ENCODE measurements at regions not wholly inside any gene's neighbourhood (a gene's known extent, or its start where the extent isn't known, plus 50 kb on each side); places are given as distances from the start of the nearest gene placed in this dataset.
"Not testable (repeated sequence)": the region's sequence is repeated elsewhere in the genome, so short reads cannot be mapped to it uniquely, and the experiment has no call there.

DNA sequence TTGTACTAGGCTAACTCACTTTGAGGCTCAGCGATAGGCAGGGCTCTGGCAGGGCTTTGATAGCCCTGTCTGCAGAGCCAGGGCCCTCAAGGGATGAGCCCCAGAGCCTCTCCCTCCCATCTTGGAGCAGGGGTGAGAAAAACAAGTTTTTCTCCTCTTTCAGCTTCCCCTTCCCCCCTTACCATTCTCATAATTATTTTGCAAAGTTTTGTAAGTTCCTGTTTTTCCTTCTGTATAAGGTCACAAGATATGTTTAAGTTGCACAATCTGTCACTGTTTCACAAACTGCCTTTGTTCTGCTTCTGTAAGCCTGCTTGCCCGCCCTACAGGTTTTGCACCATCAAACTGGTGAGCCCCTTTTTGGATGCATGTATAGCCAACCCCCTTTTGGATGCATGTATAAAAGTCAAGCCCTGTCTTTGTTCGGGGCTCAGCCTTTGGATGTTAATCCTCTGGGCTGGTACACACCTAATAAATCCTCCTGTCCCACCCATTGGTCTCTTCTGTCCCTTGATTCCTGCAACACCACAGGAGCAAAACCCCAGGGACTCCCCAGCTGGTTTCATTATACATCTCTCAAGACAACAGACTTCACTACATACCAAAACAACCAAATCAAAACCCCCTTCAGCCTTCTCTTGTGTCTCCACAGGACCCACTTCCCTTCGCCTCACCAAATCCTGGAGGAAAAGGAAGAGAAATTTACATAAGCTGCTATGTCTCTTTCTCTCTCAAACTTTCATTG lies 52.5 kb upstream of the RESF1 start:
- no peak for DNase-seq

DNA sequence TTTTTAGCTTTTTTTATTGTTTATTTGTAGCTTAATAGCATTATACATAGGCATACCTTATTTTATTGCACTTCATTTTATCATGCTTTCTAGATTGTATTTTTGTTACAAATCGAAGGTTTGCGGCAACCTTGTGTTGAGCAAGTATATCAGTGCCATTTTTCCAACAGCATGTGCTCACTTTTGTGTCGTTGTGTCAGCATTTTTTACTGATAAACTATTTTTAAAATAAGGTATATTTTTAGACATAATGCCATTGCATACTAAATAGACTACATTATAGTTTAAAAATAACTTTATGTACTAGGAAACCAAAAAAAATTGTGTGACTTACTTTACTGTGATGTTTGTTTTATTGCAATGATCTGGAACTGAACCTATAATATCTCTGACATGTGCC lies 56.2 kb upstream of the RESF1 start:
- DNase-seq: no peak

DNA sequence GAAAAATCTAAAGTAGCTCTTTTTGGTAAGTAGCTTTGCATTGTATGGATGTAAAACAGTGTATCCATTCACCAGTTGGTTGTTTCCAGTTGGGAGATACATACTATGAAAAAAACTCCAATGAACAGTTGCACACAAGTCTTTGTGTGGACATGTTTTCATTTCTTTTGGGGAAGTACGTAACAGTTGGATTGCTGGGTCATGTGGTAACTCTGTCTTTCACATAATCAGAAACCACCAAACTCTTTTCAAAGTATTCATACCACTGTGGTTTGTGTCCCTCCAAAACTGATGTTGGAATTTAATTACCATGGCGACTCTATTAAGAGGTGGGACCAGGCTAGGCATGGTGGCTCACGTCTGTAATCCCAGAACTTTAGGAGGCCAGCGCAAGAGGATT lies 58.9 kb upstream of the RESF1 start:
- DNase-seq: no peak

DNA sequence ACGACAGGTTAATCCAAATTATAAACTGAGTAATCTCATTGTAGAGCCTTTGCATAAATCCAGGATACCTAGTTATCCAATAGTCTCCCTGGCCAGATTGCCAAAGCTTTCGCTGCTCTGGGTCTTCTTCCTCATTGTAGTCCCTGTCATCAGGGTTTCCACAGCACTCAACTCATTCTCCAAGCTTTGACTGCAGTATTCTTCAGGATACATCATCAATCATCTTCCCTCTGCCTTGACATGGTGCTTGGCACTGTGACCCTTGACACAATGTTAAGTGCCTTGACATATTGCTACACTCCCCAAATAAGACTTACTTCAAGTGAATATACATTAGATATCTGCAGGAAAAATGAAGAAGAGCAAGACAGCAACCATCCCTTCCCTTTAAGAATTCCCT lies 60.1 kb upstream of the RESF1 start:
- DNase-seq: no peak

DNA sequence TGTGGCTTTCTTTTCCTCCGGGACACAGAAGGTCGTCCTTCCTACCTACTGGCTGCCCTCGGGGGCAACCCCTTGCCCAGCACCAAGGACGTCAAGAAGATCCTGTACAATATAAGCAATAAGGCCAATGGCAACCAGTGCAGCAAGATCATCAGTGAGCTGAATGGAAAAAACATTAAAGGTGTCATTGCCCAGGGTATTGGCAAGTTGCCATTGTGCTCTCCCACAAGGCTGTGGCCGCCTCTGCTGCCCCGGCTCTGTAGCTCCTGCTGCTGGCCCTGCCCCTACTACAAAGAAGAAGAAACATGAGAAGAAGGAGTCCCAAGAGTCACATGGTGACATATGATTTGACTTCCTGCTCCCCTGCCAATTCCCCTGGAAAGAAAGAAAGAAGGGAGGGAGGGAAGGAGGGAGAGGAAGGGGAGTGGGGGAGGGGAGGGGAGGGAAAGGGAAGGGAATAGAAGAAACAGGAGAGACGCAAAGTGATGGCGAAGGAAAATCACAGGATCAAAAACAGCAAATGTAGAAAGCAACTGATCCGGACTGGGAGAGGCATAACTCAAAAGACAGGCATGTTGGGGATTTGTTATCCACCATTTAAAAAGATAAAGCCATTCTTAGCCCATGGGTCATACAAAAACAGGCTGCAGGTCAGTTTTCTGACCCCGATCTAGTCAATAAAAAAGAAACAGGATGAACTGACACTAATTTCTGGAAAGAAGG lies 61.3 kb upstream of the RESF1 start:
- DNase-seq: no peak

DNA sequence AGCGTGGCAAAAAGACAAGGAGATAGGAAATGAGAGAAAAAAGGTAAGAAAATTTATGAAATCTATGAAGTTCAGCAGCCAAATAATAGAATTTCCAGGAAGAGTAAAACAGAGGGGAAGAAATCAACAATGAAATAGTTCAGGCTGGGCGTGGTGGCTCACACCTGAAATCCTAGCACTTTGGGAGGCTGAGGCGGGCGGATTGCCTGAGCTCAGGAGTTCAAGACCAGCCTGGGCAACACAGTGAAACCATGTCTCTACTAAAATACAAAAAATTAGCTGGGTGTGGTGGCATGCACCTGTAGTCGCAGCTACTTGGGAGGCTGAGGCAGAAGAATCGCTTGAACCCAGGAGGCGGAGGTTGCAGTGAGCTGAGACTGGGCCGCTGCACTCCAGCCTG lies 62.1 kb upstream of the RESF1 start:
- DNase-seq: not testable (repeated sequence)

DNA sequence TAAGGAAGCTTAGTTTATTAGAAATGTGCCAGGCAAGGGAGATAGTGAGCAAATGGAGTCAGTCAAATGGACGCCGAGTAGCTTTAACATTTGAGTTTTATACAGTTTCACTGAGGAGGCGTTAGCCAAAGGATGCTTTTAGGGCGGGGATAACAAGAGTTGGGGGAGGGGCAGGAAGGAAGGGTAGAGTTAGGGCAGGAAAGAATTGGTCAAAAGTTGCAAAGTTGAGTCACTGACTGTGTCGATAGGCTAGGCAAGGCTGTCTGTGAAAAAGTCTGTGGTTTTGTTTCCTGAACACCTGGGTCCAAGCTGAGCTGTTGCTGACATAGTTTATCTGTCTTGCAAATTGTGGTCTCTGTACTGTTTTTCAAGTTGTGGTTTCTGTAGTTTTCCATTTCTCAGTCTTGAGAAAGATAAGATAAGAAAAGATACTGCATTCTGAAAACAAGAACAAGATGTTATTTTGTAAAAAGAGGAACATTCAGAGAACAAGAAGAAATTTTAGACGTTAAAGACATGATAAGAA lies 62.6 kb upstream of the RESF1 start:
- no peak for DNase-seq

DNA sequence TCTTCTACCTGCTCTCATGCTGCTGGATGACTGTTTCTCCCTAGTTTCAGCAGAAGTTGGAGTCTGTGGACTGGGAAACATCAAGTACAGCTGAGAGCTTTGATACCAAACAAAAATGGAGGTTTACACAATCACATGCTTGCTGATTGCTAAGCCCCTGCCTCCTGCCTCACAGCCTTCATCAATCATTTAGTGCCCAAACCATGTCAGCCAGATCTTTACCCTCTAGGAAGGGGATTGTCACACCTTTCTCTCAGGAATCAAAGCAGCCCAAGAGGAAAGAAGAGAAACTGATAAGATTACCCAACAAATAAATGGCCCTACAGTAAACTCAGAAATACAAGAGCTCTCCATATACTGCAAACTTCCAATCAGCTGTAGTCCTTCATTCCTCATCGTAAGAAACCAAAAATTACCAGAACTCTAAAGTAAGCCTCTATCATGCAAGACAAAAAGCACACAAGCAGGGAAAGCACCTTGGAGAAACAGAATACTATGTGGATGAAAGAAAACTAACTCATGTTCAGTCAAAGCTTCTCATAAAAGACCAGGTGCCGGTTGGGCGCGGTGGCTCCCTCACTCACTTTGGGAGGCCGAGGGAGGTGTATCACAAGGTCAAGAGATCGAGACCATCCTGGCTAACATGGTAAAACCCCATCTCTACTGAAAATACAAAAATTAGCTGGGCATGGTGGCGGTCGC lies 63.6 kb upstream of the RESF1 start:
- no peak for DNase-seq

DNA sequence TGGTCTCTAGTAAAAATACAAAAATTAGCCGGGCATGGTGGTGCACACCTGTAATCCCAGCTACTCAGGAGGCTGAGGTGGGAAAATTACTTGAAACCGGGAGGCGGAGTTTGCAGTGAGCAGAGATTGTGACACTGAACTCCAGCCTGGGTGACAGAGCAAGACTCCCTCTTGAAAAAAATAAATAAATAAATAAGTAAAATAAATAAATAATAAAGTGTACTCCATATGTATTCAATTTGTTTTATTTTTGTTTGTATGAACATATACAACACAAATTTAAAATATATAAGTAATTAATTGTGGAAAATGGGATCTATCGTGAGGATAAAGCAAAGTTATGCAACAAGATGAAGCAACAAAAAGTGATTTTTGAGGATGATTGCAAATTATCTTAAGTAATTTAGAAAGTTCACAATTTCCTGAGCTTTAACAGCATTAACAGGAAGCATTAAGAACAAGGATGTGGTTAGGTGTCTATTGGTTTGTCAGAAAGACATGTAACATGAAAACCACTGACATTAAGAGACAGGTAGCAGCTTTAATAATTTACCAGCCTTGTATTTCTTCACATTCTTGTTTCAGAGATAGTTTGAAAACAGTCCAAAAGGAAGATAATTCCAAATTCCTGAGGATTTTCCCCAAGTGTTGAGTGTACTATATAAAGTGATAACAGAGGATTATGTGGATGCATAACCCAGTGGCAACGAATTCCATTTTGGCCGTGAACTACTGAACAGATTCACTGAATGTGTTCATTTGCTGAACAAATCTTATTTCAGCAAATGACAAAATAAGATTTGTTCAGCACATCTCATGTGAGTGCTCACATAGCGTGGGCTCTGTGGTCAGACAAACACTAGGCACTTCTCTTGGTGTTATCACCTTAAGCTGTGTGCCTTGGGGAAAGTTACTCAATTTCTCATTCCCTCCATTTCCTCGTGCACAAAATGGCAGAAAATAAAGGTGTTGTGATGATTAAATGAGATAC lies 68.6 kb upstream of the RESF1 start:
- no peak for DNase-seq

DNA sequence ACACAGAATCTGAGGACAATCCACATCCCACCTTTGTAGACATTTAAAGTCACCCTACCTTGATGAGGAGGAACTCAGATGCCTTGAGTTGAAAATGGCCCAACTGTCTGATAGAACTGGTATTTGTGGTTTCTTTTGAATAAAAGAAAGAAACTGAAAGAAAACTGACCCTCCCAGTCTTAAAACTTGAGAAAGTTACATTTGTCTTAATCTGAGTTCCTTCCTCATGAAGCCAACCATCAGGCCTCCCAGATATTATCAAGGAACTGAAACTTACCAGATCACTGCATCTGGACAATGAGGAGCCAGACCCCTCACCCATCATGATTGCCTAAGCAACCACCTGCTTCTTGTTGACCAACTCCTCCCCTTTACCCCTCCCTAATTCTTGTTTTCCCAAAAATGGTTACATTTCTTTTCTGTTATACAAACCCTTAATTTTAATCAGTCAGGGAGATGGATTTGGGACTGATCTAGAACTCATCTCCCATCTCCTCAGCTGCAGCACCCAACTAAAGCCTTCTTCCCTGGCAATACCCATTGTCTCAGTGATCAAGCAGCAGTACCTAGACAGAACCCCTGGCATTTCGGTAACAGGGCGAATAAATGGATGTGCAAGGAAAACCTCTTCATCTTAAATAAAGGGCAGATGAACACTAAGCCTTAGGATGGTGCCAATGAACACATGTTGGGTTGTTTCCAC lies 72.0 kb upstream of the RESF1 start:
- no peak for DNase-seq

DNA sequence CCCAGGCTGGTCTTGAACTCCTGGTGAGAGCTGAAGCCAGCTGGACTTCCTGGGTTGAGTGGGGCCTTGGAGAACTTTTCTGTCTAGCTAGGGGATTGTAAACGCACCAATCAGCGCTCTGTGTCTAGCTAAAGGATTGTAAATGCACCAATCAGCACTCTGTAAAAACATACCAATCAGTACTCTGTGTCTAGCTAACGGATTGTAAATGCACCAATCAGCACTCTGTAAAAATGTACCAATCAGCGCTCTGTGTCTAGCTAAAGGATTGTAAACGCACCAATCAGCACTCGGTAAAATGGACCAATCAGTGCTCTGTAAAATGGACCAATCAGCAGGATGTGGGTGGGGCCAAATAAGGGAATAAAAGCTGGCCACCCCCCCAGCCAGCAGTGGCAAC lies 76.5 kb upstream of the RESF1 start:
- not testable (repeated sequence) for DNase-seq

DNA sequence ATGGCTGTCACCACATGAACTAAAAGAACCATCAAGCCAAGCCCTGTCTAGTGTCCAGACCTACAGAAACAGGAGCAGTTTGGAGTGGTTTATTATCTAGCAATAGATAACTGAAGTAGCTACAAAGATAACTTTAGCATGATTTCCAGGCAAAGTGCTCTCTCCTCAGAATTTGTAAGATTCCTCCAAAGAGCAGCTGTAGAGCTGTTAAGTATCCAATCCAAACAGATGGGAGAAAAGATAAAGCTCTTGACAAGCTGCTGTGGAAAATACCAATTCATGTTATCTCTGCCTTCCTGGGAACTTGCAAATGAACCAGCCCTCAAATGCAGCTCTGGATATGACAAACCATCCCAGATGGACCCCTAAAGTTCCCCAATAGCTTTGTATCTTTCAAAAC lies 78.9 kb upstream of the RESF1 start:
- no peak for DNase-seq

DNA sequence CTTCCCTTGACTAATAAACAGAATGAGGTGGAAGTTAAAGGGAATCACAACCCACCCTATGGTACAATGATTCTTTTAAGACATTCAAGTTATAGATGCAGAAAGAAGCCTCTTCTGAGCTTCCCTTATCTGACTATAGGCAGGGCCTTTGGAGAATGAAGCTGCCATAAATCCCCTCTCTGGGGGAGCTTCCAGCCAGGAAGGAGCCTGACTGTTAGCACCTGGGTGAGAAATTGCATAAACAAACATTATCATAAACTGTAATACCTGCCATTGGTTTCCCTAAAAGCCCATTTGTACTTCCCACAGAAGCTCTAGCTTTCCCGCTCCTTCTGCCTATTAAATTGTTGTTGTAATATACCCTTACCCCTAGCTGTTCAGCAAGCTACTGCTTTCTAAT lies 81.3 kb upstream of the RESF1 start:
- DNase-seq: no peak

DNA sequence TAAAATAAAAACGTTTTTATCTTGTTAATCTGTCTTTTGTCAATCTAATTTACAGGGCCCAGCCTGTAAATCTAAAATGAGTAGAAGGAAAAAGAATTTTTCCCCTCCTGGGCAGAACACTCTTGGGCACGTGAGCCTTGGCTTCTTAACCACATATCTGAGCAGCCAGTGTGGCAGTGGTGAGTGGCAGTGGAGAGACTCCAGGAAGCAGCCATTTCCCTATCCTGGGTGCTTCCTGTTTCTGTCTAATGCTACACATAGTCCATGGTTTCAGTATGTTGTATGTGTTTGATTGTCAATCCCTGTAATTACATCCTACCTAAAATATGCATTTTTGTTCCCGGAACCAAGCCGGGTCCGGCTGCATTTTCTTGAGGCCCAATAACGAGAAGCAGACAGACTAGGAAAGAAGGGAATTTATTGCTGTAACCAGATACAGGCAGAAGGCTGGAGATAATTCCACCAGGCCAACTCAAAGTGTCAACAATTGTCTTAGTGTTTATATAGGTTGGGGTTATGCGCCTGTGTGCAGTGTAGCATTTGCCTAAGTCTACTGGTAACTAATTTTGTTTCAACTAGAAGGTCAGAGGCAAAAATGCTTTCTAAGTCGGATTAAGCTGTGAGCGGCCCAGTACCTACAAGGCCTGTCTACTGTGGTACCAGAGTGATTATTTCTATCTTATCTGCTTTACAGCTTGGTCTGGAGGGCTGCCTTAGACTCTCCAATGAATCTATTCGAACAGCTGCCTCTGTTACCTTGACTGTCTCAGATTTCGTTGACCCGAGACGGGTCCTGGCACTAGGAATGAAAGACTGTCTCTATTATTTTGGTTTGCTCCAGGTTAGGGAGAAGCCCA lies 82.4 kb upstream of the RESF1 start:
- no peak for DNase-seq

DNA sequence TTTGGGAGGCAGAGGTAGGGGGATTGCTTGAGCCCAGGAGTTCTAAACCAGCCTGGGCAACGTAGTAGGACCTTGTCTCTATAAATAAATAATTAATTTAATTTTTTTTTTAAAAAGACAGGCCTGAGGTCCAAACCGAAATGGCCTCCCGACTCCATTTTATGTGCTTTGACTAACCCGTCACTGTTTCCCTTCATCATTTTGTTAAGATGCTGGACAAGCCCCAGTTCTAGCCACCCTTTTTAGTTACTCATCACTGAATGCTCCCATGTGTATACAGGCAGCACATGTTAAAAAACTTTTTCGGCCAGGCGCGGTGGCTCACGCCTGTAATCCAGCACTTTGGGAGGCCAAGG lies 83.6 kb upstream of the RESF1 start:
- no peak for DNase-seq

DNA sequence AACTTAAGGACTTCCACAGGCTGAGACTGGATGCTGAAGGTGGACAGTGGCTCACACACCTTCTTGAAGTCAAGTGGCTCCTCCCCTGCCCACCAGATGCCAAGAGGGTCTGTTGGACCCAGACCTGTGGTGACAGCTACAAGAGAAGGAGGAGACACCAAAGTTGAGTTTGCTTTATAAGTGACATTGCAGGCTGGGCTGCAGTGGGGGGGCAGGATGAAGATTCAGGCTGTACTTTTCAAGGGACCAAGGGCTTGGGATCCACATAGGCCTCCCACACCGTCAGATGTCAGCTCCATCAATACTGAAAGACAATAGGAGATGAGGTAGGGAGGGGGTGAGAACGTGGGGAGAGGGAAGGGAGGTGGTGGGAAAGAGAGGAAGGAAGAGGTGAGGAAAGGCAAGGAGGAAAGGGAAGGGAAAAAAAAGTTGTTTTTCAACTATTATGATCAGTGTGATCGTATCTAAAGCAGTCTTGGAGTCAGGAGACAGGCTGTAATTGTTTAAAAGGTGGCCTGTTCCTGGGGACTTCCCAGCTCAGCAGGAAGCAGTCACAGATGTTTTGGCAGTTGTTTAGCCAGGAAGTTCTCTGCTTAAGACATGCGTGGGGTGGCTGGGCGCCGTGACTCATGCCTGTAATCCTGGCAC lies 84.1 kb upstream of the RESF1 start:
- DNase-seq: no peak

DNA sequence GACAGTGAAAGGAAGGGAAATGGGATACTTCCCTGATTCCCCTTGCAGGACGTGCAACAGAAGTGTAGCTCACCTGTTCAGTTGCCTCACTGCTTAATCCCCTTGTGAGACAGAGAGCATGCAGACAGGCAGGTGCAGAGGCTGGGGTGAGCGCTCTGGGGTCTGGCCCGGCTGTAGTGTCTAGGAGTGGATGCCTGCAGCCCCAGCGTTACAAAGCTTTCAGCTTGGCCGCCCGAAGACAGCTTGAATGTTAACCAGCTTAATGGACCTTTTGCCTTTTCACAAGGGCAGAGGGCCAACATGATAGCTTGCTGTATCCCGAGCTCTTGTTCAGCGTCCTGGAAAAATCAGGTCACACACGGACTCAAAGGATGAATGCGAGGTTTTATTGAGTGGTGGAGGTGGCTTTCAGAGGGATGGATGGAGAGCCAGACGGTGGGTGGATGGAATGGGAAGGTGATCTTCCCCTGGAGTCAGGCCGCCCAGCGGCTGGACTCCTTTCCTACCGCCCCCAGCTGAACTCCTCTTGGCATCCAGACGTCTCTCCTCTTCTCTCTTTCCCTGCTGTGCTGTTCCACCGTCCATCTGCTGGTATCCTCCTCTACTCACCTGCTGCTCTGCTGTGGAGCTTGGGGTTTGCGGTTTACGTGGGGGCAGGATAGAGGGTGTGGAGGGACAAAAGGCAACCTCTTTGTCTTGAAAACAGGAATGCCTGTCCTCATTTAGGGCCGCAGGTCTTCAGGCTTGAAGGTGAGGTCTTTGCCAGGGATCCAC lies 86.2 kb upstream of the RESF1 start:
- DNase-seq: no peak

DNA sequence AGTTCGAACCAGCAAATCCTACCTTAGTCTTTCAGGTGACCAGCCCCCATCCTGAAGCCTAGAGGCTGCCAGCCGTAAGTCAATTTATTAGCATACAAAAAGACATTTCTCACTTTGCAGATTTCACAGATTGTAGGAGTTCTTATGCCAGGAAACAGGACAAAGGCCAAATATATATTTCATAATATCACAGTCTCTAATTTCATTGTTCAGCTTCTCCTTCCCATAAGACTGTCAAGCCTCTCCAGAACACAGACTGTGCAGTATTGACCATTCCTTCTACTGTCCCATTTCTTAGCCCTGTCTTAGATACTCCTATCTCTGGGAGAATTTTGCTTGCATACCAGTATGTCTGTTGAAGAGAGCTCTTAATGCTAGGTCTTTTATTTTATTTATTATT lies 89.2 kb upstream of the RESF1 start:
- DNase-seq: no peak

DNA sequence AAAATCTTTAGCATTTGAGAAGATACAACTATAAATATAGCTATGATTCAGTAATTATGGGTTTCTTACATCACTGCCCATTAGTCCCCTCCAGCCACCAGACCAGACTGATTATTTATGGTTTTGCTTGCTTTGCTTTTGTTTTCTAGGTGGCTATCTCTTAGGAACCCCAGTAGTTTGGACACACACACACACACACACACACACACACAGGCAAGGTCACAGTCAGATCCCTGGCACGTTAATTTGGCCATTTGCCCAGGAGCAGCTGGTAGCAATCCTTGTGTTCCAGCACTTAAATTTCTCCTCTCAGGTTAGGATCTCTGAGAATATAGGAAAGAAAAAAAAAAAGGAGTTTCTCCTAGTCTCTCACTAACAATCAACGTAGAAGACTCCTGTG lies 90.2 kb upstream of the RESF1 start:
- DNase-seq: peak; percentile 80

DNA sequence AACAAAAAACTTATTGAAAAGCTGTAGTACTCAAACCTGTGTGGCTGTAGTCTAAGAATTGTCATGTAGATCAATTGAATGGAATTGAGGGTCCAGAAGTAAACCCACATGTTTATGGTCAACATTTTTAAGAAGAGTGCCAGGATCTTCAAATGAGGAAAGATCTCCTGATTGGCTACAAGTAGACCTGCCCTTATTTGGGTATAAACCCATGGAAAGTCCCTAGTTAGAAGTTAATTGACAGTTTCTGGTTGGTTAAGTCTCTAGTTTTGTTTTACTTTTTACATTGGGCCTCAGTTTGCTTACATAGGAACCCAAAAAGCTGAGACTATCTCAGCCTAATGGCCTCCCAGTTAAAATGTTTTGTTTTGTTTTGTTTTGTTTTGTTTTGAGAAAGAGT lies 91.9 kb upstream of the RESF1 start:
- DNase-seq: no peak

Measured in NCI-H1417 treated with DMSO at 0.1 percent for 48 hours (cell line).